Endothelial cell of umbilical vein (primary cell): ENCODE measurements at regions not wholly inside any gene's neighbourhood (a gene's known extent, or its start where the extent isn't known, plus 50 kb on each side); places are given as distances from the start of the nearest gene placed in this dataset.

Experiments
- BruUV-seq: library from RNA; stranded (reverse); fragments of 400-500 nt; replicated peaks from 2 replicates; lab custom pipeline; 2021; lab: Mats Ljungman, UMichigan
- CTCF ChIA-PET: fragments of 300-600, 350-600 bp; sonication (Branson Sonifier 250); formaldehyde crosslinking; loops from one replicate; lab custom pipeline; 2021; ENCODE audit warnings: antibody characterized with exemption, inconsistent platforms; lab: Charles Lee
- POLR2A ChIA-PET: fragments of 300-600, 350-600 bp; sonication (Branson Sonifier 250); formaldehyde crosslinking; loops from one replicate; lab custom pipeline; 2021; ENCODE audit warnings: antibody characterized with exemption, inconsistent platforms; lab: Charles Lee
- DNase-seq: peaks from one replicate; pipeline ENCODE4 v3.0.0-alpha.2; 2011; ENCODE audit warnings: low read depth, low spot score
- FAIRE-seq: peaks from 2 replicates; lab custom pipeline; 2011; peaks lifted over from hg19 to GRCh38; lab: Jason Lieb, UNC
- H2AFZ ChIP-seq: 2 replicates; pipeline ENCODE4 v1.6.0; 2012; ENCODE audit warnings: low read depth, low read length, control low read depth, inconsistent platforms
- H3K27ac ChIP-seq: 2 replicates; pipeline ENCODE4 v1.5.1; 2011; ENCODE audit warnings: low read depth, mild to moderate bottlenecking, control low read depth, low read length, moderate library complexity; ENCODE audit not compliant: insufficient read depth
- H3K27me3 ChIP-seq, 2 experiments: 2 replicates each; pipeline versions ENCODE4 v1.6.0 to v1.6.1; 2011; ENCODE audit warnings: low read length in 2 of 2, mixed read lengths in 1 of 2; ENCODE audit not compliant: control insufficient read depth in 2 of 2, insufficient read depth in 2 of 2
- H3K36me3 ChIP-seq, 2 experiments: 2 replicates in 1 of 2; 3 replicates in 1 of 2; pipeline ENCODE4 v1.5.1; 2011; ENCODE audit warnings: low read length in 2 of 2, mild to moderate bottlenecking in 1 of 2, moderate library complexity in 1 of 2; ENCODE audit not compliant: control insufficient read depth in 2 of 2, insufficient read depth in 2 of 2; ENCODE audit errors: extremely low read depth in 1 of 2
- H3K4me1 ChIP-seq: 3 replicates; pipeline ENCODE4 v1.5.1; 2011; ENCODE audit warnings: mild to moderate bottlenecking, low read length; ENCODE audit not compliant: control insufficient read depth, insufficient read depth; ENCODE audit errors: extremely low read depth
- H3K4me2 ChIP-seq: 2 replicates; pipeline ENCODE4 v1.6.1; 2011; ENCODE audit warnings: low read length, control low read depth, mixed read lengths; ENCODE audit not compliant: insufficient read depth
- H3K4me3 ChIP-seq, 3 experiments: fragments of 200-600 bp in 1 of 3; sonication (generic), shearing (Covaris generic) in 1 of 3; replicated peaks in 1 of 3; 2 replicates each; pipeline ENCODE4 v1.5.1; 2011 to 2016; ENCODE audit warnings: control low read depth in 3 of 3, low read length in 3 of 3, mild to moderate bottlenecking in 2 of 3, inconsistent platforms in 1 of 3, low read depth in 1 of 3, moderate library complexity in 1 of 3; ENCODE audit not compliant: insufficient read depth in 1 of 3
- H3K79me2 ChIP-seq: 2 replicates; pipeline ENCODE4 v1.6.0; 2012; ENCODE audit warnings: low read length, inconsistent platforms; ENCODE audit not compliant: control insufficient read depth, insufficient read depth
- H3K9ac ChIP-seq: replicated peaks from 2 replicates; pipeline ENCODE3; 2011; ENCODE audit warnings: low read length, control low read depth; ENCODE audit not compliant: insufficient read depth; ENCODE audit errors: extremely low read depth
- H3K9me1 ChIP-seq: replicated peaks from 3 replicates; pipeline ENCODE4 v1.6.0; 2011; ENCODE audit warnings: mild to moderate bottlenecking, low read length; ENCODE audit not compliant: control insufficient read depth, insufficient read depth; ENCODE audit errors: extremely low read depth
- H3K9me3 ChIP-seq: replicated peaks from 2 replicates; pipeline ENCODE4 v1.5.1; 2012; ENCODE audit warnings: low read length, inconsistent platforms; ENCODE audit not compliant: control insufficient read depth, insufficient read depth
- H4K20me1 ChIP-seq: replicated peaks from 2 replicates; pipeline ENCODE3; 2011; ENCODE audit warnings: mild to moderate bottlenecking, low read length; ENCODE audit not compliant: control insufficient read depth, insufficient read depth; ENCODE audit errors: extremely low read depth
- EZH2 ChIP-seq: IDR thresholded peaks from 2 replicates; pipeline ENCODE4 v1.6.1; 2012; ENCODE audit warnings: borderline replicate concordance, low read depth, mild to moderate bottlenecking, moderate library complexity, low read length, inconsistent platforms; ENCODE audit not compliant: severe bottlenecking
- MAX ChIP-seq: IDR thresholded peaks from 2 replicates; pipeline ENCODE4 v1.6.1; 2011; ENCODE audit not compliant: insufficient read depth, insufficient read length
- dilution Hi-C: fragments of 300-500 bp; cut with MboI; formaldehyde crosslinking; loops from one replicate; pipeline ENCODE4 v1.15.0; 2019; ENCODE audit warnings: low sequenced_read_pairs; ENCODE audit not compliant: extremely low pct_ligation_motif_present
- intact Hi-C: fragments of 100-400 bp; cut with micrococcal nuclease; formaldehyde crosslinking; loops from one replicate; pipeline ENCODE4 v1.10.0; 2022
- TF ChIP-seq, protein P1 (sequence below), 2 donors: IDR thresholded peaks; 1 replicate in 1 of 2; 2 replicates in 1 of 2; pipeline ENCODE4 v1.5.1; 2011; ENCODE audit warnings: low read length in 2 of 2, mild to moderate bottlenecking in 2 of 2, moderate library complexity in 2 of 2, control low read depth in 1 of 2, inconsistent platforms in 1 of 2, low read depth in 1 of 2; ENCODE audit not compliant: insufficient read depth in 1 of 2; ENCODE audit errors: extremely low read depth in 1 of 2

DNA sequence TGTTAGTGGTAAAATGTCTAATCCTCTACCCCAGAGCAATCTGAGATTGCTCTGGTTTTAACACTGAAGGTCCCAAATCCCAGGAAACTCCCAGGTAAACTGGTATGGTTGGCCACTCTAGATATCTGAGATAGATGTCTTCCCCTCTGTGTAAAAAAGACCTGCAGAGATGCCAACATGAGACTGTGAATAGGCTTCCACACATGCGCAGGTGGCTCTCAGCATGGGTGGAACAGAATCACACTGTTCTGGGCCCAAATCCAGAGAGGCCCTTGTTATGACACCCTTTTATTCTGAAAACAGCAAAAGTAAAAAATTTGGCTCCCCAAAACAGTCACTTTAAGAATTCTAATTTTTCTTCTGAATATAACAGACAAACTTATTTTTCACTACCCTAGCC is 88.7 kb upstream of the BMP5 start:
- Histone ChIP-seq H3K27me3 (no peaks in the 10 kb centered on the region), H3K4me3 (no peak overlapping the region), H3K27ac (no peak overlapping the region), H3K4me2 (no peak overlapping the region), H3K4me1 (no peaks in the 10 kb centered on the region), H2AFZ (no peak overlapping the region), H3K9me3 (no peaks in the 10 kb centered on the region), H3K9ac (no peak overlapping the region), H3K79me2 (no peaks in the 10 kb centered on the region), H3K36me3 (no peaks in the 10 kb centered on the region), H3K9me1 (no peaks in the 10 kb centered on the region), H4K20me1 (no peaks in the 10 kb centered on the region)
- DNase-seq = no peak
- no TSS peak for BruUV-seq
- dilution Hi-C loops = no loop called here
- CTCF ChIA-PET = interaction anchor here (1.3 to 2.4 kb wide), 6 partner anchors 12 to 687 kb away, joined by 4 to 13 read pairs (median 6); no protein-coding TSS in a partner anchor
- TF ChIP-seq EZH2 = no peak
- intact Hi-C loops = no loop called here
- POLR2A ChIA-PET = no interaction called here
- FAIRE-seq = no peak

DNA sequence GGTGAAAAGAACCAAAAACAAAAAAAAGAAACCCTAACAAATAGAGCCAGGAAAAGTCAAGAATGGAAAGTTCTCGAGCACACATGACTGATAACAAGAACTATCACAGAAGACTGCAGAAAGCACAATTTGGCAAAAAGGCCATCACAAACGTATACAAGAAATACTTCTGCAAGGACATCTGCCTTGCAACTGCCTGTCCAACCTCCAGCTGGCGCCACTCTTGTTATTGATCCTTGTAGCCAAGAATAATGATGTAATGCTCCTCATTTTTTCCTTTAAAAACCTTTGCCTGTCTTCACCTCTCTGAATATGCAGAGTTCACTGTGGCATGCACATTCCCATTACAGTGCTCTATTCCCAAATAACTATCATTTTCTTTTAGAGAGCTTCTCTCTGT is 87.9 kb upstream of the BMP5 start:
- Histone ChIP-seq H3K4me3 (no peak overlapping the region), H3K36me3 (no peaks in the 10 kb centered on the region), H3K27me3 (no peaks in the 10 kb centered on the region), H3K9ac (no peak overlapping the region), H3K4me2 (no peak overlapping the region), H3K4me1 (no peaks in the 10 kb centered on the region), H3K9me3 (no peaks in the 10 kb centered on the region), H4K20me1 (no peaks in the 10 kb centered on the region), H3K27ac (no peak overlapping the region), H3K9me1 (no peaks in the 10 kb centered on the region), H3K79me2 (no peaks in the 10 kb centered on the region), H2AFZ (no peak overlapping the region)
- dilution Hi-C loops = no loop called here
- DNase-seq (no peak), FAIRE-seq (no peak)
- BruUV-seq = no TSS peak
- TF ChIP-seq MAX (no peak), EZH2 (no peak)
- TF ChIP-seq, protein P1, sequence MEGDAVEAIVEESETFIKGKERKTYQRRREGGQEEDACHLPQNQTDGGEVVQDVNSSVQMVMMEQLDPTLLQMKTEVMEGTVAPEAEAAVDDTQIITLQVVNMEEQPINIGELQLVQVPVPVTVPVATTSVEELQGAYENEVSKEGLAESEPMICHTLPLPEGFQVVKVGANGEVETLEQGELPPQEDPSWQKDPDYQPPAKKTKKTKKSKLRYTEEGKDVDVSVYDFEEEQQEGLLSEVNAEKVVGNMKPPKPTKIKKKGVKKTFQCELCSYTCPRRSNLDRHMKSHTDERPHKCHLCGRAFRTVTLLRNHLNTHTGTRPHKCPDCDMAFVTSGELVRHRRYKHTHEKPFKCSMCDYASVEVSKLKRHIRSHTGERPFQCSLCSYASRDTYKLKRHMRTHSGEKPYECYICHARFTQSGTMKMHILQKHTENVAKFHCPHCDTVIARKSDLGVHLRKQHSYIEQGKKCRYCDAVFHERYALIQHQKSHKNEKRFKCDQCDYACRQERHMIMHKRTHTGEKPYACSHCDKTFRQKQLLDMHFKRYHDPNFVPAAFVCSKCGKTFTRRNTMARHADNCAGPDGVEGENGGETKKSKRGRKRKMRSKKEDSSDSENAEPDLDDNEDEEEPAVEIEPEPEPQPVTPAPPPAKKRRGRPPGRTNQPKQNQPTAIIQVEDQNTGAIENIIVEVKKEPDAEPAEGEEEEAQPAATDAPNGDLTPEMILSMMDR (IDR thresholded peaks at IDR 0.05; ENCODE audit: extremely low read depth in 1 of 2, insufficient read depth in 1 of 2, low read depth in 1 of 2, low read length in 2 of 2) = peak; percentile 29 to 37
- ChIA-PET POLR2A (no interaction called here), CTCF (interaction anchor here (0.8 to 2.4 kb wide), 7 partner anchors 11 to 687 kb away, joined by 3 to 13 read pairs (median 5); no protein-coding TSS in a partner anchor)
- intact Hi-C loops = no loop called here
